GM19240 (cell line): ENCODE measurements at regions not wholly inside any gene's neighbourhood (a gene's known extent, or its start where the extent isn't known, plus 50 kb on each side); places are given as distances from the start of the nearest gene placed in this dataset.

ENCODE experiments used
- DNase-seq: peaks from one replicate; pipeline ENCODE4 v3.0.0; 2011; ENCODE audit warnings: low spot score; ENCODE audit not compliant: insufficient read length

GRCh38 chr5:155402927-155403640 is 389.5 kb downstream of the KIF4B start:
- DNase-seq: no peak

- no peak for DNase-seq
Measured at GRCh38 chr5:155406815-155407214, 393.3 kb downstream of the KIF4B start.

- no peak for DNase-seq
Measured at GRCh38 chr5:155408465-155408864, 394.9 kb downstream of the KIF4B start.

- DNase-seq: no peak
Measured at GRCh38 chr5:155416765-155417164, 403.2 kb downstream of the KIF4B start.

- DNase-seq: no peak
Measured at GRCh38 chr5:155418960-155419579, 405.5 kb downstream of the KIF4B start.

GRCh38 chr5:155430192-155430591 is 416.6 kb downstream of the KIF4B start:
- no peak for DNase-seq

GRCh38 chr5:155434267-155434666 is 420.7 kb downstream of the KIF4B start:
- no peak for DNase-seq

- no peak for DNase-seq
Measured at GRCh38 chr5:155434681-155435080, 421.1 kb downstream of the KIF4B start.

GRCh38 chr5:155441849-155442248 is 428.3 kb downstream of the KIF4B start:
- no peak for DNase-seq

GRCh38 chr5:155451106-155451505 is 437.6 kb downstream of the KIF4B start:
- no peak for DNase-seq

- no peak for DNase-seq
Measured at GRCh38 chr5:155455791-155456514, 442.4 kb downstream of the KIF4B start.

GRCh38 chr5:155459889-155460500 is 446.4 kb downstream of the KIF4B start:
- no peak for DNase-seq

- DNase-seq: no peak
Measured at GRCh38 chr5:155460501-155460931, 447.0 kb downstream of the KIF4B start.

- no peak for DNase-seq
Measured at GRCh38 chr5:155461304-155461703, 447.7 kb downstream of the KIF4B start.

GRCh38 chr5:155466851-155467250 is 453.3 kb downstream of the KIF4B start:
- DNase-seq: no peak

- no peak for DNase-seq
Measured at GRCh38 chr5:155471027-155471426, 457.5 kb downstream of the KIF4B start.

- DNase-seq: no peak
Measured at GRCh38 chr5:155472780-155473179, 459.2 kb downstream of the KIF4B start.

- no peak for DNase-seq
Measured at GRCh38 chr5:155475318-155475717, 461.8 kb downstream of the KIF4B start.

- DNase-seq: no peak
Measured at GRCh38 chr5:155480731-155481131, 467.2 kb downstream of the KIF4B start.

- DNase-seq: no peak
Measured at GRCh38 chr5:155481182-155481581, 467.6 kb downstream of the KIF4B start.

GRCh38 chr5:155482428-155482827 is 468.9 kb downstream of the KIF4B start:
- no peak for DNase-seq

- DNase-seq: no peak
Measured at GRCh38 chr5:155485386-155485785, 471.8 kb downstream of the KIF4B start.
